ENCODE measurements at regions not wholly inside any gene's neighbourhood (a gene's known extent, or its start where the extent isn't known, plus 50 kb on each side); places are given as distances from the start of the nearest gene placed in this dataset.

DNA sequence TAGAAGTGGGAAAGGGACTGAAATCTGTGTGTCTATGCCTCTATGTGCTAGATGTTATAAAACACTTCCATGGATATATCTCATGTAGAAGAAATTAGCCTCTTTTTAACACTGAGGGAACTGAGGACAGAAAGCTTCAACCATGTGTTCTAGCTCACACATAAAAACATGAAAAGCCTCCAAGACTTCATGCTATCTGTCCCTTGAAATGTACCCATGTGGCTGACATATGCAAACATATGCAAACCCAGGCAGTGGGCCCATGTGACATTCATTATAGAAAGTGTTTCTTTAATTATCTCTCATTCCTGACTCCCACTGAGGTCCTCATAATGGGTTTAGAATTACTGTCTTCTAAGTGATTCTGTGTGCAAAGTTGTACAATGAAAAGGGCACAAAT is 134.7 kb upstream of the MAF start:
- TF ChIP-seq, protein P1, sequence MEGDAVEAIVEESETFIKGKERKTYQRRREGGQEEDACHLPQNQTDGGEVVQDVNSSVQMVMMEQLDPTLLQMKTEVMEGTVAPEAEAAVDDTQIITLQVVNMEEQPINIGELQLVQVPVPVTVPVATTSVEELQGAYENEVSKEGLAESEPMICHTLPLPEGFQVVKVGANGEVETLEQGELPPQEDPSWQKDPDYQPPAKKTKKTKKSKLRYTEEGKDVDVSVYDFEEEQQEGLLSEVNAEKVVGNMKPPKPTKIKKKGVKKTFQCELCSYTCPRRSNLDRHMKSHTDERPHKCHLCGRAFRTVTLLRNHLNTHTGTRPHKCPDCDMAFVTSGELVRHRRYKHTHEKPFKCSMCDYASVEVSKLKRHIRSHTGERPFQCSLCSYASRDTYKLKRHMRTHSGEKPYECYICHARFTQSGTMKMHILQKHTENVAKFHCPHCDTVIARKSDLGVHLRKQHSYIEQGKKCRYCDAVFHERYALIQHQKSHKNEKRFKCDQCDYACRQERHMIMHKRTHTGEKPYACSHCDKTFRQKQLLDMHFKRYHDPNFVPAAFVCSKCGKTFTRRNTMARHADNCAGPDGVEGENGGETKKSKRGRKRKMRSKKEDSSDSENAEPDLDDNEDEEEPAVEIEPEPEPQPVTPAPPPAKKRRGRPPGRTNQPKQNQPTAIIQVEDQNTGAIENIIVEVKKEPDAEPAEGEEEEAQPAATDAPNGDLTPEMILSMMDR (conservative IDR thresholded peaks at IDR 0.05), result no peak
- no peak for TF ChIP-seq EZH2 (IDR thresholded peaks at IDR 0.05; ENCODE audit: low read depth)

Data from PC-9 (cell line).